ENCODE measurements at regions not wholly inside any gene's neighbourhood (a gene's known extent, or its start where the extent isn't known, plus 50 kb on each side); places are given as distances from the start of the nearest gene placed in this dataset.

- Mint-ChIP-seq H3K27ac (no peak overlapping the region), H3K36me3 (no peaks in the 10 kb centered on the region), H3K9me3 (peaks cover 0 to 2% (median 0%) of the 10 kb centered on the region in 5 donors), H3K4me3 (no peak overlapping the region), H3K4me1 (no peaks in the 10 kb centered on the region), H3K27me3 (peaks cover 8 to 11% of the 10 kb centered on the region in 2 donors)
- no peak overlapping the region for H3K27ac ChIP-seq (ENCODE audit: low read depth, low read length)
- no peaks in the 10 kb centered on the region for H3K4me1 ChIP-seq (ENCODE audit: insufficient read depth, low read length)
- H3K27me3 ChIP-seq (ENCODE audit: insufficient read depth, low read length, poor library complexity, severe bottlenecking) = no peaks in the 10 kb centered on the region
- no peaks in the 10 kb centered on the region for H3K36me3 ChIP-seq (ENCODE audit: insufficient read depth, low read length)
- no peak overlapping the region for H3K4me3 ChIP-seq (ENCODE audit: low read length)
- H3K9me3 ChIP-seq (ENCODE audit: low read length) = no peaks in the 10 kb centered on the region
- POLR2A ChIA-PET = no interaction called here
- CTCF ChIA-PET = no interaction called here
- no peak for DNase-seq
These were observed 140.0 kb upstream of the RAD23B start for GRCh38 chr9:107142896-107143603.

GRCh38 chr9:107144475-107144874 lies 138.6 kb upstream of the RAD23B start:
- CTCF ChIA-PET = no interaction called here
- Histone ChIP-seq H3K4me1 (ENCODE audit: insufficient read depth, low read length) (no peaks in the 10 kb centered on the region), H3K4me3 (ENCODE audit: low read length) (no peak overlapping the region), H3K27me3 (ENCODE audit: insufficient read depth, low read length, poor library complexity, severe bottlenecking) (no peaks in the 10 kb centered on the region), H3K27ac (ENCODE audit: low read depth, low read length) (no peak overlapping the region), H3K36me3 (ENCODE audit: insufficient read depth, low read length) (no peaks in the 10 kb centered on the region), H3K9me3 (ENCODE audit: low read length) (no peaks in the 10 kb centered on the region)
- H3K36me3 Mint-ChIP-seq = no peaks in the 10 kb centered on the region
- no peaks in the 10 kb centered on the region for H3K4me1 Mint-ChIP-seq
- no peak overlapping the region for H3K4me3 Mint-ChIP-seq
- DNase-seq = no peak
- POLR2A ChIA-PET = no interaction called here
- peaks cover 5 to 16% of the 10 kb centered on the region in 2 donors for H3K27me3 Mint-ChIP-seq
- no peak overlapping the region for H3K27ac Mint-ChIP-seq
- peaks cover 0 to 2% (median 0%) of the 10 kb centered on the region in 5 donors for H3K9me3 Mint-ChIP-seq

DNA sequence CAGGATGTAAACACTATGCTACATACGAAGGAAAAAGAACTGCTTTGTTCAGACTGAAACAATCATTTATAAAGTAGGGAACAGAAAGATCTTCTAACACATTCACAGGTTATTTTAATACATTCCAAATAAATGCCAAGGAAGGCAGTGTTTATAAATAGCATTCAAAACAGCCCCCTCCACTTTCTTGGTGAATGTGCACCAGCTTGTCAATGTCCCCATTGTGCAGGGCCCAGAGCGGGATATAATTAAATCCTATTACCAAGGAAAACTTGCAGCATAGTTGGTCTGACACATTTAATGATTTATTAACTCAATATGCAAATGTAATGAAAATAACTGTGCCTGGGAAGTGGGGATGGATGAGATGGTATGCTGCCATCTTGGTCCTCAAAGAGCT lies 135.9 kb upstream of the RAD23B start:
- Mint-ChIP-seq H3K4me1 (no peaks in the 10 kb centered on the region), H3K36me3 (no peaks in the 10 kb centered on the region), H3K27me3 (peaks cover 2 to 17% of the 10 kb centered on the region in 2 donors), H3K9me3 (peaks cover 2 to 5% (median 4%) of the 10 kb centered on the region in 5 donors), H3K4me3 (no peak overlapping the region), H3K27ac (no peak overlapping the region)
- no peak for DNase-seq
- ChIA-PET POLR2A (no interaction called here), CTCF (interaction anchor here (1.2 kb wide), 1 partner anchor 10 kb away, joined by 3 read pairs; no protein-coding TSS in a partner anchor)
- peaks cover 2% of the 10 kb centered on the region for H3K9me3 ChIP-seq (ENCODE audit: low read length)
- no peaks in the 10 kb centered on the region for H3K36me3 ChIP-seq (ENCODE audit: insufficient read depth, low read length)
- no peak overlapping the region for H3K4me3 ChIP-seq (ENCODE audit: low read length)
- no peaks in the 10 kb centered on the region for H3K4me1 ChIP-seq (ENCODE audit: insufficient read depth, low read length)
- no peaks in the 10 kb centered on the region for H3K27me3 ChIP-seq (ENCODE audit: insufficient read depth, low read length, poor library complexity, severe bottlenecking)
- H3K27ac ChIP-seq (ENCODE audit: low read depth, low read length) = no peak overlapping the region

DNA sequence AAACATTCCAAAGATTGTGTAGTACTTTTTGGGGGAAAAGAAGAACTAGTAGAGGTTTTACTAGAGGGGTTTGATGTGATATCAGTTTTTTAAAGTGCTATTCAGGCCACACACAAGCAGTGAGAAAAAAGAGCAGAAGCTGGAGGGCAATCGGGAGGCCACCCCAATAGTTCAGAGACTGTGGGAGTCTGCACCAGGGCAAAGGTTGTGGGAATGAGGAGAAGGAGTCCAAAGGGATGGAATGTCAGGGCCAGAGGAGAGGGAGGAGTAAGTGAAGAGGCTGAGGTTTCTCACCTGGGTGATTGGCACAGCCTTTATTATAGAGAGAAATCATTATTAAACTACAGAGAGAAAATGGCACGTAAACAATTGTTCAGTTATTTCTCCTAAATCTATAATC lies 134.9 kb upstream of the RAD23B start:
- Histone ChIP-seq H3K27me3 (ENCODE audit: insufficient read depth, low read length, poor library complexity, severe bottlenecking) (no peaks in the 10 kb centered on the region), H3K4me1 (ENCODE audit: insufficient read depth, low read length) (no peaks in the 10 kb centered on the region), H3K27ac (ENCODE audit: low read depth, low read length) (no peak overlapping the region), H3K9me3 (ENCODE audit: low read length) (peaks cover 3% of the 10 kb centered on the region), H3K4me3 (ENCODE audit: low read length) (no peak overlapping the region), H3K36me3 (ENCODE audit: insufficient read depth, low read length) (no peaks in the 10 kb centered on the region)
- Mint-ChIP-seq H3K4me3 (no peak overlapping the region), H3K4me1 (no peaks in the 10 kb centered on the region), H3K27me3 (peaks cover 2 to 15% of the 10 kb centered on the region in 2 donors), H3K36me3 (no peaks in the 10 kb centered on the region), H3K9me3 (peaks cover 2 to 5% (median 4%) of the 10 kb centered on the region in 5 donors), H3K27ac (no peak overlapping the region)
- ChIA-PET CTCF (no interaction called here), POLR2A (no interaction called here)
- no peak for DNase-seq

GRCh38 chr9:107149756-107150155 lies 133.3 kb upstream of the RAD23B start:
- ChIA-PET CTCF (no interaction called here), POLR2A (no interaction called here)
- DNase-seq = no peak
- Mint-ChIP-seq H3K36me3 (no peaks in the 10 kb centered on the region), H3K27ac (no peak overlapping the region), H3K4me1 (no peaks in the 10 kb centered on the region), H3K27me3 (peaks cover 7 to 15% of the 10 kb centered on the region in 2 donors), H3K4me3 (no peak overlapping the region), H3K9me3 (peaks cover 2 to 5% (median 4%) of the 10 kb centered on the region in 5 donors)
- H3K27me3 ChIP-seq (ENCODE audit: insufficient read depth, low read length, poor library complexity, severe bottlenecking) = no peaks in the 10 kb centered on the region
- peaks cover 3% of the 10 kb centered on the region for H3K9me3 ChIP-seq (ENCODE audit: low read length)
- H3K36me3 ChIP-seq (ENCODE audit: insufficient read depth, low read length) = no peaks in the 10 kb centered on the region
- no peak overlapping the region for H3K27ac ChIP-seq (ENCODE audit: low read depth, low read length)
- no peaks in the 10 kb centered on the region for H3K4me1 ChIP-seq (ENCODE audit: insufficient read depth, low read length)
- no peak overlapping the region for H3K4me3 ChIP-seq (ENCODE audit: low read length)

DNA sequence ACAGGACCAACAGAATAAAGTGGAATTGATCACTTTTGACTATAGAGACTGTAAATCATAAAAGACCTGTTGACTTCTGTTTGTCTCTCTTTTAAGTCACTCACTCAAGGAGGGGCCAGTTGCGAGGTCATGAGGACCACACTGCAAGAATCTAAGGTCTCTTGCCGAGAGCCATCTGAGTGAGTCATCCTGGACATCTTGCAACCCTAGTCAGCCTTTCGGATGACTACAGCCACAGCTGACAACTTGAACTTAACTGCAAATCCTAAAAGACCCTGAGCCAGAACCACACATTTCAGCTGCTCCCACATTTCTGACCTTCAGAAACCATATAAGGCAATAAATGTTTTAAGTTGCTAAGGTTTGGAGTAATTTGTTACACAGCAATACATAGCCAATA lies 129.7 kb upstream of the RAD23B start:
- no peak overlapping the region for H3K4me3 ChIP-seq (ENCODE audit: low read length)
- CTCF ChIA-PET = no interaction called here
- POLR2A ChIA-PET = no interaction called here
- peaks cover 0 to 5% (median 4%) of the 10 kb centered on the region in 5 donors for H3K9me3 Mint-ChIP-seq
- no peak overlapping the region for H3K27ac ChIP-seq (ENCODE audit: low read depth, low read length)
- H3K4me1 Mint-ChIP-seq = no peaks in the 10 kb centered on the region
- peak overlapping the region in 1 of 8 donors; percentile 33 for H3K27ac Mint-ChIP-seq
- H3K9me3 ChIP-seq (ENCODE audit: low read length) = peaks cover 3% of the 10 kb centered on the region
- H3K4me3 Mint-ChIP-seq = no peak overlapping the region
- no peak for DNase-seq
- H3K4me1 ChIP-seq (ENCODE audit: insufficient read depth, low read length) = no peaks in the 10 kb centered on the region
- H3K36me3 ChIP-seq (ENCODE audit: insufficient read depth, low read length) = no peaks in the 10 kb centered on the region
- no peaks in the 10 kb centered on the region for H3K36me3 Mint-ChIP-seq
- H3K27me3 Mint-ChIP-seq = peaks cover 8 to 21% of the 10 kb centered on the region in 2 donors
- H3K27me3 ChIP-seq (ENCODE audit: insufficient read depth, low read length, poor library complexity, severe bottlenecking) = no peaks in the 10 kb centered on the region

- Histone ChIP-seq H3K9me3 (ENCODE audit: low read length) (peaks cover 3% of the 10 kb centered on the region), H3K27ac (ENCODE audit: low read depth, low read length) (no peak overlapping the region), H3K4me3 (ENCODE audit: low read length) (no peak overlapping the region), H3K27me3 (ENCODE audit: insufficient read depth, low read length, poor library complexity, severe bottlenecking) (no peaks in the 10 kb centered on the region), H3K36me3 (ENCODE audit: insufficient read depth, low read length) (no peaks in the 10 kb centered on the region), H3K4me1 (ENCODE audit: insufficient read depth, low read length) (no peaks in the 10 kb centered on the region)
- Mint-ChIP-seq H3K4me3 (no peak overlapping the region), H3K9me3 (peaks cover 0 to 5% (median 4%) of the 10 kb centered on the region in 5 donors), H3K27me3 (peaks cover 8 to 18% of the 10 kb centered on the region in 2 donors), H3K4me1 (no peaks in the 10 kb centered on the region), H3K36me3 (no peaks in the 10 kb centered on the region), H3K27ac (no peak overlapping the region)
- ChIA-PET CTCF (no interaction called here), POLR2A (no interaction called here)
- no peak for DNase-seq
These were observed 128.8 kb upstream of the RAD23B start for GRCh38 chr9:107154291-107154690.

DNA sequence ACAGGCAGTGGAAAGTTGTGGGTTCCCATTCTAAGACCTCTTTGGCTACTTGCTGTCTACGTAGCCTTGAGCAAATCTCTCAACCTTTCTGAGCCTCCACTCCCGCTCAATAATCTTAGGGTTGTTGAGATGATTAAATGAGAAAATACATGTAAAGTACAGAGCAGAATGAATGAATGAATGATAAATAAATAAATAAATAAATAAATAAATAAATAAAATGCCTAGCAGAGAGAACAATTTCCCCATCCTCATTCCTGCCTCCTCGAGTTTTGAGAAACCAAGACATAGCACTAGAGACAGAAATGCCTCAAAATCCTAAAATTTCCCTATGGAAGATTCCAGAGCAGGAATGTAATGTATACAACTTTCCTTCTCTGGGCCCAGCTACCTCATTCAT lies 128.3 kb upstream of the RAD23B start:
- Histone ChIP-seq H3K27ac (ENCODE audit: low read depth, low read length) (no peak overlapping the region), H3K27me3 (ENCODE audit: insufficient read depth, low read length, poor library complexity, severe bottlenecking) (no peaks in the 10 kb centered on the region), H3K4me1 (ENCODE audit: insufficient read depth, low read length) (no peaks in the 10 kb centered on the region), H3K9me3 (ENCODE audit: low read length) (peaks cover 3% of the 10 kb centered on the region), H3K36me3 (ENCODE audit: insufficient read depth, low read length) (no peaks in the 10 kb centered on the region), H3K4me3 (ENCODE audit: low read length) (no peak overlapping the region)
- ChIA-PET CTCF (no interaction called here), POLR2A (no interaction called here)
- H3K27me3 Mint-ChIP-seq = peaks cover 6 to 18% of the 10 kb centered on the region in 2 donors
- no peak overlapping the region for H3K4me3 Mint-ChIP-seq
- no peak for DNase-seq
- H3K4me1 Mint-ChIP-seq = no peaks in the 10 kb centered on the region
- H3K36me3 Mint-ChIP-seq = no peaks in the 10 kb centered on the region
- peaks cover 0 to 5% (median 4%) of the 10 kb centered on the region in 5 donors for H3K9me3 Mint-ChIP-seq
- H3K27ac Mint-ChIP-seq = no peak overlapping the region

All from CD8-positive, alpha-beta memory T cell (primary cell).